Mesenchymal stem cell (in vitro differentiated cells and primary cell): ENCODE measurements at regions not wholly inside any gene's neighbourhood (a gene's known extent, or its start where the extent isn't known, plus 50 kb on each side); places are given as distances from the start of the nearest gene placed in this dataset.

Source experiments
- DNase-seq: peaks from one replicate; pipeline ENCODE4 v3.0.0-alpha.2; 2013
- H2AFZ ChIP-seq: one replicate; pipeline ENCODE4 v1.6.1; 2013; ENCODE audit warnings: low read depth, mild to moderate bottlenecking, control low read depth, inconsistent platforms, low read length, moderate library complexity
- H2AK5ac ChIP-seq: 2 replicates; pipeline ENCODE4 v1.6.1; 2013; ENCODE audit warnings: low read length, moderate library complexity, mild to moderate bottlenecking, inconsistent platforms; ENCODE audit not compliant: severe bottlenecking
- H2BK120ac ChIP-seq: one replicate; pipeline ENCODE4 v1.6.1; 2013; ENCODE audit warnings: low read depth, mild to moderate bottlenecking, inconsistent platforms, low read length, moderate library complexity
- H2BK12ac ChIP-seq, 2 experiments: one replicate each; pipeline ENCODE4 v1.6.1; 2013; ENCODE audit warnings: inconsistent platforms in 2 of 2, low read length in 2 of 2, mild to moderate bottlenecking in 2 of 2, moderate library complexity in 2 of 2, control low read depth in 1 of 2
- H2BK15ac ChIP-seq: one replicate; pipeline ENCODE4 v1.6.1; 2013; ENCODE audit warnings: mild to moderate bottlenecking, low read depth, inconsistent platforms; ENCODE audit not compliant: poor library complexity, severe bottlenecking
- H2BK5ac ChIP-seq: 2 replicates; pipeline ENCODE4 v1.6.1; 2013; ENCODE audit warnings: low read depth, mild to moderate bottlenecking, low read length, control low read depth, inconsistent platforms; ENCODE audit not compliant: poor library complexity, severe bottlenecking
- H3K14ac ChIP-seq, 2 experiments: one replicate each; pipeline ENCODE4 v1.6.1; 2013; ENCODE audit warnings: inconsistent platforms in 2 of 2, low read length in 2 of 2, control low read depth in 1 of 2, mild to moderate bottlenecking in 1 of 2, moderate library complexity in 1 of 2
- H3K18ac ChIP-seq, 2 experiments: one replicate each; pipeline ENCODE4 v1.6.1; 2013; ENCODE audit warnings: inconsistent platforms in 2 of 2, low read length in 2 of 2, control low read depth in 1 of 2, low read depth in 1 of 2, mild to moderate bottlenecking in 1 of 2
- H3K23ac ChIP-seq, 2 experiments: one replicate each; pipeline ENCODE4 v1.6.1; 2013; ENCODE audit warnings: inconsistent platforms in 2 of 2, low read length in 2 of 2, mild to moderate bottlenecking in 2 of 2, moderate library complexity in 2 of 2, control low read depth in 1 of 2
- H3K27ac ChIP-seq: 2 replicates; pipeline ENCODE4 v1.5.1; 2013; ENCODE audit warnings: mild to moderate bottlenecking, moderate library complexity, low read length, control low read depth, inconsistent platforms; ENCODE audit not compliant: poor library complexity, severe bottlenecking
- H3K27me3 ChIP-seq, 2 experiments: 2 replicates each; pipeline versions ENCODE4 v1.6.1 to v1.7.0; 2013; ENCODE audit warnings: low read length in 2 of 2, mild to moderate bottlenecking in 2 of 2, moderate library complexity in 2 of 2, control low read depth in 1 of 2, inconsistent platforms in 1 of 2; ENCODE audit not compliant: control insufficient read depth in 1 of 2, insufficient read depth in 1 of 2
- H3K36me3 ChIP-seq, 2 experiments: 2 replicates each; pipeline versions ENCODE4 v1.6.1 to v1.7.0; 2013; ENCODE audit warnings: low read length in 2 of 2, control low read depth in 1 of 2, inconsistent platforms in 1 of 2, low read depth in 1 of 2, mild to moderate bottlenecking in 1 of 2; ENCODE audit not compliant: insufficient read depth in 2 of 2, control insufficient read depth in 1 of 2
- H3K4ac ChIP-seq, 2 experiments: one replicate each; pipeline ENCODE4 v1.6.1; 2013; ENCODE audit warnings: inconsistent platforms in 2 of 2, low read length in 2 of 2, mild to moderate bottlenecking in 2 of 2, moderate library complexity in 2 of 2, control low read depth in 1 of 2, low read depth in 1 of 2
- H3K4me1 ChIP-seq: 2 replicates; pipeline ENCODE4 v1.6.1; 2013; ENCODE audit warnings: low read depth, low read length, control low read depth; ENCODE audit not compliant: control insufficient read depth, insufficient read depth
- H3K4me2 ChIP-seq: 2 replicates; pipeline ENCODE4 v1.6.1; 2013; ENCODE audit warnings: low read length, mild to moderate bottlenecking, inconsistent platforms; ENCODE audit not compliant: poor library complexity, severe bottlenecking
- H3K4me3 ChIP-seq, 2 experiments: 2 replicates each; pipeline versions ENCODE4 v1.5.1 to v1.7.0; 2013; ENCODE audit warnings: low read length in 2 of 2, mild to moderate bottlenecking in 2 of 2, control low read depth in 1 of 2, low read depth in 1 of 2; ENCODE audit not compliant: insufficient read depth in 1 of 2
- H3K79me1 ChIP-seq: replicated peaks from 2 replicates; pipeline ENCODE4 v1.6.1; 2013; ENCODE audit warnings: mild to moderate bottlenecking, control low read depth, low read length, inconsistent platforms; ENCODE audit not compliant: poor library complexity, severe bottlenecking
- H3K9ac ChIP-seq: 2 replicates; pipeline ENCODE4 v1.7.0; 2013; ENCODE audit warnings: mild to moderate bottlenecking, low read length, moderate library complexity
- H3K9me3 ChIP-seq: 2 replicates; pipeline ENCODE4 v1.7.0; 2013; ENCODE audit warnings: mild to moderate bottlenecking, low read length; ENCODE audit not compliant: control insufficient read depth
- H4K8ac ChIP-seq: one replicate; pipeline ENCODE4 v1.6.1; 2013; ENCODE audit warnings: inconsistent platforms, mild to moderate bottlenecking, low read length, moderate library complexity
- H4K91ac ChIP-seq: one replicate; pipeline ENCODE4 v1.6.1; 2013; ENCODE audit warnings: mild to moderate bottlenecking, low read length, inconsistent platforms
- WGBS: methylation state at CpG from one replicate; pipeline ENCODE4 v1.1.7; 2013; ENCODE audit warnings: mixed read lengths; 5-methylcytosine and 5-hydroxymethylcytosine counted together

- H3K4ac ChIP-seq: no peak overlapping the region
- no peaks in the 10 kb centered on the region for H3K36me3 ChIP-seq
- H3K9me3 ChIP-seq: no peaks in the 10 kb centered on the region
- H2BK120ac ChIP-seq: no peak overlapping the region
- no peak overlapping the region for H2AK5ac ChIP-seq
- no peak overlapping the region for H3K14ac ChIP-seq
- no peaks in the 10 kb centered on the region for H3K27me3 ChIP-seq
- no peak for DNase-seq
- H3K18ac ChIP-seq: no peak overlapping the region
- no peak overlapping the region for H2BK5ac ChIP-seq
- no peak overlapping the region for H2AFZ ChIP-seq
- no peaks in the 10 kb centered on the region for H3K4me1 ChIP-seq
- no peak overlapping the region for H3K27ac ChIP-seq
- H2BK15ac ChIP-seq: no peak overlapping the region
- WGBS: 100% methylated on average over 1 of the region's 1 CpG
- no peak overlapping the region for H3K4me2 ChIP-seq
- H2BK12ac ChIP-seq: no peak overlapping the region
- H3K9ac ChIP-seq: no peak overlapping the region
- H3K4me3 ChIP-seq: no peak overlapping the region
- H4K8ac ChIP-seq: no peak overlapping the region
- H3K23ac ChIP-seq: no peak overlapping the region
- H3K79me1 ChIP-seq: no peaks in the 10 kb centered on the region
- H4K91ac ChIP-seq: no peak overlapping the region
Measured at GRCh38 chr9:119086590-119086989, 282.6 kb downstream of the BRINP1 start.

- Histone ChIP-seq H3K27ac (no peak overlapping the region), H3K4me3 (no peak overlapping the region), H4K91ac (no peak overlapping the region), H3K9me3 (no peaks in the 10 kb centered on the region), H3K79me1 (no peaks in the 10 kb centered on the region), H3K36me3 (no peaks in the 10 kb centered on the region), H2BK12ac (no peak overlapping the region), H3K9ac (no peak overlapping the region), H3K18ac (no peak overlapping the region), H3K4me1 (no peaks in the 10 kb centered on the region), H3K4me2 (no peak overlapping the region), H2BK5ac (no peak overlapping the region), H3K4ac (no peak overlapping the region), H3K14ac (no peak overlapping the region), H2BK120ac (no peak overlapping the region), H2AK5ac (no peak overlapping the region), H2AFZ (no peak overlapping the region), H2BK15ac (no peak overlapping the region), H4K8ac (no peak overlapping the region), H3K27me3 (no peaks in the 10 kb centered on the region), H3K23ac (no peak overlapping the region)
- DNase-seq: no peak
- 68% methylated on average over 5 of the region's 5 CpGs for WGBS
Measured at GRCh38 chr9:119088002-119088547, 281.2 kb downstream of the BRINP1 start.

- no peak overlapping the region for H4K91ac ChIP-seq
- no peak overlapping the region for H3K18ac ChIP-seq
- H3K27ac ChIP-seq: no peak overlapping the region
- no peak overlapping the region for H3K4me3 ChIP-seq
- no peak overlapping the region for H2AFZ ChIP-seq
- no peak overlapping the region for H2BK15ac ChIP-seq
- no peaks in the 10 kb centered on the region for H3K79me1 ChIP-seq
- no peak overlapping the region for H3K9ac ChIP-seq
- DNase-seq: no peak
- H2BK120ac ChIP-seq: no peak overlapping the region
- H2AK5ac ChIP-seq: no peak overlapping the region
- H3K4me1 ChIP-seq: no peaks in the 10 kb centered on the region
- no peak overlapping the region for H2BK5ac ChIP-seq
- 20% methylated on average over 1 of the region's 1 CpG for WGBS
- H3K23ac ChIP-seq: no peak overlapping the region
- no peak overlapping the region for H3K4ac ChIP-seq
- H3K4me2 ChIP-seq: no peak overlapping the region
- H3K27me3 ChIP-seq: no peaks in the 10 kb centered on the region
- H3K36me3 ChIP-seq: no peaks in the 10 kb centered on the region
- H4K8ac ChIP-seq: no peak overlapping the region
- H3K9me3 ChIP-seq: no peaks in the 10 kb centered on the region
- no peak overlapping the region for H3K14ac ChIP-seq
- H2BK12ac ChIP-seq: no peak overlapping the region
Measured at GRCh38 chr9:119091074-119091473, 278.2 kb downstream of the BRINP1 start.

- Histone ChIP-seq H3K4me1 (no peaks in the 10 kb centered on the region), H2BK5ac (no peak overlapping the region), H2BK15ac (no peak overlapping the region), H3K9ac (no peak overlapping the region), H3K79me1 (no peaks in the 10 kb centered on the region), H3K18ac (no peak overlapping the region), H3K36me3 (no peaks in the 10 kb centered on the region), H3K4me3 (no peak overlapping the region), H3K4me2 (no peak overlapping the region), H2BK120ac (no peak overlapping the region), H3K9me3 (no peaks in the 10 kb centered on the region), H3K14ac (no peak overlapping the region), H2BK12ac (no peak overlapping the region), H3K27me3 (no peaks in the 10 kb centered on the region), H4K91ac (no peak overlapping the region), H2AFZ (no peak overlapping the region), H3K23ac (no peak overlapping the region), H3K4ac (no peak overlapping the region), H3K27ac (no peak overlapping the region), H4K8ac (no peak overlapping the region), H2AK5ac (no peak overlapping the region)
- no peak for DNase-seq
- WGBS: 60% methylated on average over 2 of the region's 5 CpGs
Measured at GRCh38 chr9:119092125-119092524, 277.1 kb downstream of the BRINP1 start.
